Peyer's patch (tissue), 4 donors: ENCODE measurements at regions not wholly inside any gene's neighbourhood (a gene's known extent, or its start where the extent isn't known, plus 50 kb on each side); places are given as distances from the start of the nearest gene placed in this dataset.

Source experiments
- DNase-seq, 3 donors: peaks; one replicate each; pipeline ENCODE4 v3.0.0-alpha.2; 2017 to 2019
- H3K27ac ChIP-seq, 4 donors: fragments of 200-600 bp; sonication (generic); one replicate each; pipeline ENCODE4 v1.5.1; 2016 to 2019
- H3K27me3 ChIP-seq, 2 donors: fragments of 200-600 bp; sonication (generic); one replicate each; pipeline ENCODE4 v1.5.1; 2019
- H3K36me3 ChIP-seq, 3 donors: fragments of 200-600 bp; sonication (generic); one replicate each; pipeline ENCODE4 v1.5.1; 2016 to 2019
- H3K4me1 ChIP-seq, 4 donors: fragments of 200-600 bp; sonication (generic); one replicate each; pipeline ENCODE4 v1.5.1; 2016 to 2019
- H3K4me3 ChIP-seq, 4 donors: fragments of 200-600 bp; sonication (generic); 1 replicate in 3 of 4; 2 replicates in 1 of 4; pipeline ENCODE4 v1.5.1; 2016 to 2019; ENCODE audit warnings: mild to moderate bottlenecking in 1 of 4
- H3K9me3 ChIP-seq, 4 donors: fragments of 200-600 bp; sonication (generic); one replicate each; pipeline ENCODE4 v1.5.1; 2016 to 2019; ENCODE audit warnings: mild to moderate bottlenecking in 1 of 4
- CTCF ChIP-seq, 6 experiments: fragments of 450-650 bp in 4 of 6; fragments of 200-600 bp in 2 of 6; sonication (generic) in 1 of 6; IDR thresholded peaks; one replicate each; pipeline ENCODE4 v1.5.1; 2017 to 2019; ENCODE audit warnings: antibody characterized with exemption in 6 of 6, mild to moderate bottlenecking in 3 of 6, moderate library complexity in 1 of 6
- POLR2A ChIP-seq, 2 donors: fragments of 450-650 bp; IDR thresholded peaks; one replicate each; pipeline ENCODE4 v1.5.1; 2017; ENCODE audit warnings: antibody characterized with exemption in 2 of 2, mild to moderate bottlenecking in 2 of 2, moderate library complexity in 2 of 2

GRCh38 chr4:141462361-141462760 is 174.0 kb upstream of the IL15 start:
- no peak for DNase-seq

DNA sequence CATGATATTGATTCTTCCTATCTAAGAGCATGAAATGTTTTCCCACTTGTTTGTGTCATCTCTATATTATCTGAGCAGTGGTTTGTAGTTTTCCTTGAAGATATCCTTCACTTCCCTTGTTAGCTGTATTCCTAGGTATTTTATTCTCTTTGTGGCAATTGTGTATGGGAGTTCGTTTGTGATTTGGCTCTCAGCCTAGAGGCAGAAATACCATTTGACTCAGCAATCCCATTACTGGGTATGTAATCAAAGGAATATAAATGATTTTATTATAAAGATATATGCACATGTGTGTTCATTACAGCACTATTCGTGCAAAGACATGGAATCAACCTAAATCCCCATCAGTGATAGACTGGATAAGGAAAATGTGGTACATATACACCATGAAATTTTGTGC is 172.7 kb upstream of the IL15 start:
- no peak for TF ChIP-seq CTCF (IDR thresholded peaks at IDR 0.05)
- no peak for TF ChIP-seq POLR2A (IDR thresholded peaks at IDR 0.05)
- Histone ChIP-seq H3K9me3 (no peaks in the 10 kb centered on the region), H3K27ac (no peak overlapping the region), H3K27me3 (no peaks in the 10 kb centered on the region), H3K4me1 (no peaks in the 10 kb centered on the region), H3K4me3 (no peak overlapping the region), H3K36me3 (no peaks in the 10 kb centered on the region)
- no peak for DNase-seq

More at GRCh38 chr4:141462361-141462760, 174.0 kb upstream of the IL15 start:
- TF ChIP-seq CTCF (IDR thresholded peaks at IDR 0.05) (no peak), POLR2A (IDR thresholded peaks at IDR 0.05) (no peak)
- Histone ChIP-seq H3K27ac (no peak overlapping the region), H3K36me3 (no peaks in the 10 kb centered on the region), H3K4me1 (no peaks in the 10 kb centered on the region), H3K9me3 (no peaks in the 10 kb centered on the region), H3K27me3 (no peaks in the 10 kb centered on the region), H3K4me3 (no peak overlapping the region)

DNA sequence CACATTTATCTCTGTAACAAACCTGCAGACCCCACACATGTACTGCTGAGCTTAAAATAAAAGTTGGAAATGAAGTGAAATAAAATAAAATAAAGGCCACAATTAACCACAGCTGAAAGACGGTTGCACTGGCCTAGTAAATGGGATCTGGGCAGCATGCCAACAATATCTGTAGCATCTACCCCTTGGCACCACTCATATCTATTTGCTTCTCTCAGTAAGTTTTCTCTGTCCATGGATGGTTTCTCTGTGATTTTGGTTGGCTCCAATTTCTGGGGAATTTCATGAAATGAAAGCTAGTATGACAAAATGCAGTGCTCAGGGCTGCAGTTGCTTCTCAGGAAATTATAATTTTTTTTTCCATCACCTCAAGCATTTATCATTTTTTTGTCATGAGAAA is 172.0 kb upstream of the IL15 start:
- no peaks in the 10 kb centered on the region for H3K9me3 ChIP-seq
- no peak for TF ChIP-seq POLR2A (IDR thresholded peaks at IDR 0.05)
- no peak for TF ChIP-seq CTCF (IDR thresholded peaks at IDR 0.05)
- no peak for DNase-seq
- no peak overlapping the region for H3K27ac ChIP-seq
- no peaks in the 10 kb centered on the region for H3K36me3 ChIP-seq
- no peaks in the 10 kb centered on the region for H3K4me1 ChIP-seq
- H3K4me3 ChIP-seq: no peak overlapping the region
- no peaks in the 10 kb centered on the region for H3K27me3 ChIP-seq

DNA sequence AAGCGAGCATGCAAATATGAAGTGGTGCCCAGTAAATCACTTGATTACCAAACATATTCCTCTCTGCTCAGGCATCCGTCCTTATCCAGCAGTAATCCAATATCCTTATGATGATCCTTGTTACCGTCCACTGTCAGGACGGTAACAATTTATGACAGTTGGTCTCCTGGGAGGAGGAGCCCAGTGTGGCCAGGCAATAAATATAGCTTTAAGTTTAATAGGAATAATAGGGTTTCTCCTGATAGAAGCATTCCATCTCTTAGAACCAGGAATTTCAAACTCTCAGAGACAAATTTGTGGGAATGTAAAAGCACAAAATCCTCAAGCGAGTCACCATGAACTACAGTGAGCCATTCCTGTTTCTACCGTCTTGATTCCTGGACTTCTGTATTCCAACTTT is 171.2 kb upstream of the IL15 start:
- H3K27ac ChIP-seq: no peak overlapping the region
- H3K9me3 ChIP-seq: no peaks in the 10 kb centered on the region
- H3K4me1 ChIP-seq: no peaks in the 10 kb centered on the region
- no peaks in the 10 kb centered on the region for H3K27me3 ChIP-seq
- TF ChIP-seq POLR2A (IDR thresholded peaks at IDR 0.05) (no peak), CTCF (IDR thresholded peaks at IDR 0.05) (no peak)
- H3K36me3 ChIP-seq: no peaks in the 10 kb centered on the region
- H3K4me3 ChIP-seq: no peak overlapping the region
- no peak for DNase-seq

GRCh38 chr4:141467225-141467624 is 169.2 kb upstream of the IL15 start:
- TF ChIP-seq POLR2A (IDR thresholded peaks at IDR 0.05) (no peak), CTCF (IDR thresholded peaks at IDR 0.05) (no peak)
- Histone ChIP-seq H3K27ac (no peak overlapping the region), H3K9me3 (no peaks in the 10 kb centered on the region), H3K4me1 (no peaks in the 10 kb centered on the region), H3K27me3 (no peaks in the 10 kb centered on the region), H3K4me3 (no peak overlapping the region), H3K36me3 (no peaks in the 10 kb centered on the region)
- no peak for DNase-seq

GRCh38 chr4:141469392-141469791 is 167.0 kb upstream of the IL15 start:
- Histone ChIP-seq H3K4me1 (no peaks in the 10 kb centered on the region), H3K9me3 (no peaks in the 10 kb centered on the region), H3K27ac (no peak overlapping the region), H3K36me3 (no peaks in the 10 kb centered on the region), H3K4me3 (no peak overlapping the region), H3K27me3 (no peaks in the 10 kb centered on the region)
- TF ChIP-seq CTCF (IDR thresholded peaks at IDR 0.05) (no peak), POLR2A (IDR thresholded peaks at IDR 0.05) (no peak)
- DNase-seq: no peak
